Tongue (tissue), 1 donor: ENCODE measurements at regions not wholly inside any gene's neighbourhood (a gene's known extent, or its start where the extent isn't known, plus 50 kb on each side); places are given as distances from the start of the nearest gene placed in this dataset.
"Not testable (repeated sequence)": the region's sequence is repeated elsewhere in the genome, so short reads cannot be mapped to it uniquely, and the experiment has no call there.

Experiments
- DNase-seq: peaks from one replicate; pipeline ENCODE4 v3.0.0-alpha.2; 2015

- peak; percentile 40 for DNase-seq
Measured at GRCh38 chr5:159786901-159787691, 129.2 kb upstream of the ADRA1B start.

GRCh38 chr5:159787837-159788236 is 128.4 kb upstream of the ADRA1B start:
- DNase-seq = no peak

- no peak for DNase-seq
Measured at GRCh38 chr5:159788835-159789331, 127.4 kb upstream of the ADRA1B start.

- DNase-seq = no peak
Measured at GRCh38 chr5:159792180-159792579, 124.1 kb upstream of the ADRA1B start.

GRCh38 chr5:159797261-159797970 is 118.9 kb upstream of the ADRA1B start:
- DNase-seq = no peak

GRCh38 chr5:159799701-159800100 is 116.6 kb upstream of the ADRA1B start:
- DNase-seq = no peak

GRCh38 chr5:159800131-159800840 is 116.0 kb upstream of the ADRA1B start:
- no peak for DNase-seq

- no peak for DNase-seq
Measured at GRCh38 chr5:159801303-159801702, 115.0 kb upstream of the ADRA1B start.

- no peak for DNase-seq
Measured at GRCh38 chr5:159802661-159803060, 113.6 kb upstream of the ADRA1B start.

GRCh38 chr5:159804121-159804520 is 112.2 kb upstream of the ADRA1B start:
- DNase-seq = no peak

- no peak for DNase-seq
Measured at GRCh38 chr5:159805021-159805420, 111.3 kb upstream of the ADRA1B start.

- not testable (repeated sequence) for DNase-seq
Measured at GRCh38 chr5:159807135-159807534, 109.1 kb upstream of the ADRA1B start.

- no peak for DNase-seq
Measured at GRCh38 chr5:159807586-159807985, 108.7 kb upstream of the ADRA1B start.

- DNase-seq = no peak
Measured at GRCh38 chr5:159811712-159812111, 104.6 kb upstream of the ADRA1B start.

- not testable (repeated sequence) for DNase-seq
Measured at GRCh38 chr5:159812759-159813158, 103.5 kb upstream of the ADRA1B start.

- DNase-seq = no peak
Measured at GRCh38 chr5:159814222-159814621, 102.1 kb upstream of the ADRA1B start.

- DNase-seq = no peak
Measured at GRCh38 chr5:159814805-159815585, 101.3 kb upstream of the ADRA1B start.

- no peak for DNase-seq
Measured at GRCh38 chr5:159817262-159818029, 98.8 kb upstream of the ADRA1B start.

- no peak for DNase-seq
Measured at GRCh38 chr5:159819591-159820411, 96.5 kb upstream of the ADRA1B start.

- no peak for DNase-seq
Measured at GRCh38 chr5:159820692-159821091, 95.6 kb upstream of the ADRA1B start.
